ENCODE measurements at regions not wholly inside any gene's neighbourhood (a gene's known extent, or its start where the extent isn't known, plus 50 kb on each side); places are given as distances from the start of the nearest gene placed in this dataset.
"Not testable (repeated sequence)": the region's sequence is repeated elsewhere in the genome, so short reads cannot be mapped to it uniquely, and the experiment has no call there.

DNA sequence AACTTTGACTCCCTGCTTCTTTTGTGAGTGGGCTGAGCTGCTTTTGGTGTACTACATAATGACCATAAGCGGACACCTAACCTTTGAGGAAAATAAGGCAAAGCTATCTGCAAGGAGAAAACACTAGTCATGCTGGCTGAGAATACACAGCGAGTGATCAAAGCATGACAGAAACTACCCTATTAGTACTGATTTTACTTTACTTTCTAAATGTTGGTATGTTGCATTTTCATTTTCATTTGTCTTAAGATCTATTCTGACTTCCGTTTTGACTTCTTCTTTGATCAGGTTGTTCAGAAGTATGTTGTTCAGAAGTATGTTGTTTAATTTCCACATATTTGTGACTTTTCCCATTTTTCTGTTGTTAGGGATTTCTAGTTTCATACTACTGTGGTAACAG is 361.1 kb downstream of the TRAM1L1 start:
- DNase-seq (ENCODE audit: low spot score in 2 of 2) = no peak
- H3K36me3 ChIP-seq (replicated peaks) = no peaks in the 10 kb centered on the region
- H3K4me3 ChIP-seq = no peak overlapping the region
- in situ Hi-C loops (cut with MboI; ENCODE audit: low sequenced_read_pairs) = no loop called here
- no peaks in the 10 kb centered on the region for H3K27me3 ChIP-seq (ENCODE audit: low read depth)
- no peaks in the 10 kb centered on the region for H3K9me3 ChIP-seq
- H3K4me1 ChIP-seq = no peaks in the 10 kb centered on the region

DNA sequence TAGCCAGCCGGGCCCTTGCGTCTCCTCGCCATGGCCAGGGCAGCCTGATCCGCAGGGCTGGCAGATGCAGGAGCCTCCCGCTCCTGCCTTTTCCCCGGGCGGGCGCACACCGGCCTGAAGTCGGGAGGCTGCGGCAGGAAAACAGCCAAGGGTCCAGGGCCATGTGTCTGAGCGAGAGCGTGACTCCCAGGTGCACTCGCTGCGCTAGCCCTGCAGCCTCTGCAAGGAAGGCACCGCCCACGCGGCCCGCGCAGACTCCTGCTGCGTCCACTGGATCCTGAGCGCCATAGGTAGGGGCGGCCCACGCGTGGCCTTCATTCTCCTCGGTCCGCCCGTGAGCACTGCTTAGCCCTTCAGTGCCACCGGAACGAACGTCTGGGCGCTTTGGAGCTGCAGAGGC is 379.9 kb downstream of the TRAM1L1 start:
- H3K4me3 ChIP-seq = no peak overlapping the region
- in situ Hi-C loops (cut with MboI; ENCODE audit: low sequenced_read_pairs) = no loop called here
- no peak for DNase-seq (ENCODE audit: low spot score in 2 of 2)
- no peaks in the 10 kb centered on the region for H3K4me1 ChIP-seq
- H3K36me3 ChIP-seq (replicated peaks) = no peaks in the 10 kb centered on the region
- H3K9me3 ChIP-seq = no peaks in the 10 kb centered on the region
- H3K27me3 ChIP-seq (ENCODE audit: low read depth) = no peaks in the 10 kb centered on the region

DNA sequence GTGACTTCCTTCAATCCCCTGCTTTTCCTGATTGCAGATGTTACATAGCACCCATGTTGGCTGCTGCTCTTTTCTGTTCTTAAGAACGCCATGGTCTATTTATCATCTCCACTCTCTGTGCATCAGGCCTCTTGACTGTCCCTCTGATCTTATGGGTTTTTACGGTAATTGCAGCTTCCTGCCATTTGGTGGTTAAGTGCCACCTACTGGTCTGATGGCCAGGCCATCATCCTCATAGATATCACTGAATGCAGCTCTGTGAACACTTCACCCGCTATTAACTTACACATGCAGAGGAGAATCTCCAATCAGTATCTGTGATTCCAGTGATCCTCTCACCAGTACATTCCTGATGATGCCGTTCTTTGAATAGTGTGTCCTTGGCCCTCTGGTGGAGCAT is 382.4 kb downstream of the TRAM1L1 start:
- no peak overlapping the region for H3K4me3 ChIP-seq
- in situ Hi-C loops (cut with MboI; ENCODE audit: low sequenced_read_pairs) = no loop called here
- no peak for DNase-seq (ENCODE audit: low spot score in 2 of 2)

DNA sequence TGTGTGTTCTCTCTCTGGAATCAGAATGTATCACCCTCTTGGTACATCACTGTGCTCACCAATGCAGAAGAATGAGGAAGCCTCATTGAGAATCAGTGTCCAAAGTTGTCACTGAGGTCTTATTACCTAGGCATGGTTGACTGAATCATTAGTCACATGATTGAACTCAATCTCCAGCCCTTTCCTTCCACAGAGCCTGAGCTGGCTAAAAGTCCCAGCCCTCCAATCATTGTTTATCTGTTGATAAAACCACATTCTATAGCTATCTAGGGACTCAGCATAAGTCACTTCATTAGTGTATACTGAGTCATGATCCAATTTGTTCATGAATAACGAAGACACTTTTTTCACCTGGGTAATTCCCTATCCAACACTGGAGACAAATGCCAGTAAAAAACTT is 396.8 kb downstream of the TRAM1L1 start:
- in situ Hi-C loops (cut with MboI; ENCODE audit: low sequenced_read_pairs) = no loop called here
- H3K9me3 ChIP-seq = no peaks in the 10 kb centered on the region
- H3K27me3 ChIP-seq (ENCODE audit: low read depth) = no peaks in the 10 kb centered on the region
- H3K4me3 ChIP-seq = no peak overlapping the region
- no peaks in the 10 kb centered on the region for H3K36me3 ChIP-seq (replicated peaks)
- no peak for DNase-seq (ENCODE audit: low spot score in 2 of 2)
- H3K4me1 ChIP-seq = no peaks in the 10 kb centered on the region

More for the DNA sequence above, 382.4 kb downstream of the TRAM1L1 start:
- Histone ChIP-seq H3K4me1 (no peaks in the 10 kb centered on the region), H3K9me3 (no peaks in the 10 kb centered on the region), H3K27me3 (ENCODE audit: low read depth) (no peaks in the 10 kb centered on the region), H3K36me3 (replicated peaks) (no peaks in the 10 kb centered on the region)

DNA sequence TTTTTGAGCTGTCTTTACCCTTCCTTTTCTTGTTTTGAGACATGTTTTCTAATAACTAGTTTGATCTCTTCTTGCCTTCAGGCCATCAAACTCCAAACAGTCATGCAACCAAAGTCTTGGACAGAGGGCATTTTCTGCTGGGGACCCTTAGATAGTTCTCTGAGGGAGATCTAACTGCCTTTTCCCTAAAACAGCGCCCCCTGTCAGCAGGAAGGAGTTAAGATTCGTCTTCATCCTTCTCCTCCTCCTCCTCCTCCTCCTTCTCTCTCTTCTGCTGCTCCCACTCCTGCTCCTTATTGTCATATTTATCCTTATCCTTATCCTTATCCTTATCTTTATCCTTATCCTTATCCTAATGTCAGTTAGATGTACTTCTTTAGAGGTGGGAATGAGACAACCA is 417.2 kb downstream of the TRAM1L1 start:
- in situ Hi-C loops (cut with MboI; ENCODE audit: low sequenced_read_pairs) = no loop called here
- no peak overlapping the region for H3K4me3 ChIP-seq

DNA sequence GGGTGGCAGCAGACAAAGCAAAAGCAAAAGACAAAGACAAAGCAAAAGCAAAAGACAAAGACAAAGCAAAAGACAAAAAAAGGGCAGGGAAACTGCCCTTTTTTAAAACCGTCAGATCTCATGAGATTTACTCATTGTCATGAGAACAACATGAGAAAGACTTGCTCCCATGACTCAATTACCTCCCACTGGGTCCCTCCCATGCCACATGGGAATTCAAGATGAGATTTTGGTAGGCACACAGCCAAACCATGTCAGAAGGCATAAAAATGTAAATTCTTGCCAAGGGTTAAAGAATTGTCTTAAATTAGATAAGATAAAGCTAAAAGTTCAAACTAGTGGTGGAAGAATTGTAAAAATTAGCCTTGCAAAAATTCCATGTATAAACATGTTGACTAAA is 419.7 kb downstream of the TRAM1L1 start:
- no peaks in the 10 kb centered on the region; the same call in 1 of the 2 replicates for H3K9me3 ChIP-seq
- no peaks in the 10 kb centered on the region for H3K27me3 ChIP-seq (ENCODE audit: low read depth)
- no peak for DNase-seq (ENCODE audit: low spot score in 2 of 2)
- peaks cover 7% of the 10 kb centered on the region for H3K4me1 ChIP-seq
- in situ Hi-C loops (cut with MboI; ENCODE audit: low sequenced_read_pairs) = no loop called here
- H3K36me3 ChIP-seq (replicated peaks) = no peaks in the 10 kb centered on the region
- H3K4me3 ChIP-seq = no peak overlapping the region

More for the DNA sequence above, 417.2 kb downstream of the TRAM1L1 start:
- no peaks in the 10 kb centered on the region for H3K27me3 ChIP-seq (ENCODE audit: low read depth)
- H3K4me1 ChIP-seq = peaks cover 7% of the 10 kb centered on the region
- DNase-seq (ENCODE audit: low spot score in 2 of 2) = peak in 1 of 2 experiments; percentile 23
- no peaks in the 10 kb centered on the region for H3K36me3 ChIP-seq (replicated peaks)
- no peaks in the 10 kb centered on the region; the same call in 1 of the 2 replicates for H3K9me3 ChIP-seq

DNA sequence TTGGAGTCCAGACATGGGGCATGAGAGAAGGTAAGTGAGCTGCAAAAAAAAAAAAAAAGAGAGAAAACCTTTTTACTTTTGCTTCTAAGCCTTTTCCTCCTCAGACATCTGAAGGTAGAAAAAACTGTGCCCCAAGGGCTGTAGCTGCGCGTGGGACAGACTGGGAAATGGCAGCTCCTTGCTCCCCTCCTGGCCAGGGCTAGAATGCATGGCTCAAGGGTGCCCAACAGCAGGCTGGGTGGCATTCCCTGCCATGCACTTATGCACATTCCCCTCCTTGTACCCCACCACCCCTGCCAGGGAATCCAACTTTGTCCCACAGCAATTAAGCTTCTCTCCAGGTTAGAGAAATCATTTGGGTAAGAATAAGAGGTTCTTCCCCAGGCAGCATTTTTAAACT is 421.2 kb downstream of the TRAM1L1 start:
- Histone ChIP-seq H3K4me3 (no peak overlapping the region), H3K36me3 (replicated peaks) (no peaks in the 10 kb centered on the region), H3K4me1 (peaks cover 6% of the 10 kb centered on the region), H3K27me3 (ENCODE audit: low read depth) (no peaks in the 10 kb centered on the region), H3K9me3 (no peaks in the 10 kb centered on the region; the same call in 1 of the 2 replicates)
- DNase-seq (ENCODE audit: low spot score in 2 of 2) = peak in 1 of 2 experiments; percentile 7
- in situ Hi-C loops (cut with MboI; ENCODE audit: low sequenced_read_pairs) = no loop called here

DNA sequence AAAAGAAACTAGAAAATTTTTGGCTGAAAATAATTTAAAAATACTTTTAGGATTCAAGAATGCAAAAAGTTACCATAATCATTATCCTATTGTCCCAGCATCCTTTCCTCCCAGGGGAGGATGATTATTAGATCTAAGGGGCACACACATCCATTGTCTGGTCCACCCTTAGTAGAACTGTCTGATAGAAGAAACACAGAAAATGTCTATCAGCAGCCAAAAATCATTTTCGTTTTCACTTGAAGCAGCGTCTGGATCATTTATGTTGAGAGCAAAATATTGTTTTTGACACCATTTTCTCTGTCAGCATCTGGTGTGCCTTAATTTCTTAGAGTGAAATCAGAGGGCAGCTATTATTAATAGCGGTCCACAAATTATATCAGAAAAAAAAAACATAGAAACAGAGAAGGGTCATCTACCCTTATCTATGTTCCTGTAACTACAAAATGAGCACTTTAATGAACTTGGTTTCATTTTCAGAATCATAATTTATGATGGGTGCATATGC is 446.3 kb downstream of the TRAM1L1 start:
- in situ Hi-C loops (cut with MboI; ENCODE audit: low sequenced_read_pairs) = no loop called here
- H3K4me3 ChIP-seq = no peak overlapping the region
- no peaks in the 10 kb centered on the region for H3K27me3 ChIP-seq (ENCODE audit: low read depth)
- H3K36me3 ChIP-seq (replicated peaks) = no peaks in the 10 kb centered on the region
- H3K4me1 ChIP-seq = peaks cover 11% of the 10 kb centered on the region
- no peak for DNase-seq (ENCODE audit: low spot score in 2 of 2)
- no peaks in the 10 kb centered on the region for H3K9me3 ChIP-seq

DNA sequence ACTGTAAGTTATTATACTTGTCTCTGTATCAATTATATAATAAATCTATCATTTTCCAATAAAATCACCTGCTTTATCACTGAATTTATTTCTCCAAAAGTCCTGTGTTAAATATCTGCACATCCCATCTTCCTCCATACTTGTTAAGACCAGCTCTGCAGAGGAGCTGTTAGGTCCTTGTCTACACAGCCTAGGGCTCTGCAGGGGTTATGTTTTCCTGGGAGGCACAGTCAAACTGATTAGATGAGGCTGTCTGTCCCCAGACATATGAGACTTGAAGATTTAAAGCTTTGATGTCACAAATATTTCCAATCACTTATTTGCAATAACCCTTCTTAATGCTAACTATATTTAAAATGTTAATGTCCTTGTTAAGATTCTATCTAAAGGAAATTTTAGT is 446.8 kb downstream of the TRAM1L1 start:
- Histone ChIP-seq H3K4me3 (no peak overlapping the region), H3K9me3 (no peaks in the 10 kb centered on the region), H3K4me1 (peaks cover 11% of the 10 kb centered on the region), H3K36me3 (replicated peaks) (no peaks in the 10 kb centered on the region), H3K27me3 (ENCODE audit: low read depth) (no peaks in the 10 kb centered on the region)
- DNase-seq (ENCODE audit: low spot score in 2 of 2) = no peak
- in situ Hi-C loops (cut with MboI; ENCODE audit: low sequenced_read_pairs) = no loop called here

DNA sequence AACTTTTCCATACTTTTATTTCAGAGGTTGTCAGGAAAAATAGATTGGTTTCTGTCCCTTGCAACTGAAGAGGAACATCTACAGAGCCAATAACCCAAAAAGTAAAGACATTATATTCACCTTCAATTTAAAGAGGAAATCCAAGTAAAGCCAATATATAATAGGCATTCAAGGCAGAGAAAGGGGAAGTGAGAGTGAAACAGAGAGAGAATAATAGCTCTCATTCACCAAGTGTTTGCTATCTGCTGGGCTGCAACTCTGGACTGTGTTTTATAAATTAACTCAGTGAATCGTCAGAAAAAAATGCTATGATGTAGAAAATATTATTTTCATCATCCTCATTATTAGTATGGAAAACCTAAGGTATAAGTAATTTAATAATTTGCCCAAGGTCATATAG is 448.5 kb downstream of the TRAM1L1 start:
- Histone ChIP-seq H3K27me3 (ENCODE audit: low read depth) (no peaks in the 10 kb centered on the region), H3K9me3 (no peaks in the 10 kb centered on the region), H3K36me3 (replicated peaks) (no peaks in the 10 kb centered on the region), H3K4me1 (peaks cover 11% of the 10 kb centered on the region), H3K4me3 (no peak overlapping the region)
- in situ Hi-C loops (cut with MboI; ENCODE audit: low sequenced_read_pairs) = no loop called here
- DNase-seq (ENCODE audit: low spot score in 2 of 2) = no peak

DNA sequence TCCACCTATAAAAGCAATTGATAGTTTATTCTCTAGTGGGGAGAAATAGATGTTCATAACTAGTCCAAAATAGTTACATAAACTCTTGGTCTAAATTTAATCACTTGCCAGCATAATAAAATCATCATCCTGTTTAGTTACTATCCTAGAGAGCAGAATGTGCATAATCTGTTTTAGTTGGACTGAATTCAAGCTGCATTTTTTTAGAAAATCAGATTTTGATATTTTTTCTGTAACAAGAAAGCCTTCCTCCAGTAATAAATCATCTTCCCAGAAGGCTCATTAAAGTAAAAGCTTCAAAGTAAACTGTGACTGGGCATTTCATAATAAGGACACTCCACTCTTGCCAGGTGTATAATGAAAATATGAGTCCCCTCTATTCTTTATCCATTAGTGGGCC is 453.1 kb downstream of the TRAM1L1 start:
- Histone ChIP-seq H3K36me3 (replicated peaks) (no peaks in the 10 kb centered on the region), H3K4me3 (no peak overlapping the region), H3K4me1 (peaks cover 3% of the 10 kb centered on the region), H3K27me3 (ENCODE audit: low read depth) (no peaks in the 10 kb centered on the region), H3K9me3 (no peaks in the 10 kb centered on the region)
- in situ Hi-C loops (cut with MboI; ENCODE audit: low sequenced_read_pairs) = no loop called here
- DNase-seq (ENCODE audit: low spot score in 2 of 2) = no peak

DNA sequence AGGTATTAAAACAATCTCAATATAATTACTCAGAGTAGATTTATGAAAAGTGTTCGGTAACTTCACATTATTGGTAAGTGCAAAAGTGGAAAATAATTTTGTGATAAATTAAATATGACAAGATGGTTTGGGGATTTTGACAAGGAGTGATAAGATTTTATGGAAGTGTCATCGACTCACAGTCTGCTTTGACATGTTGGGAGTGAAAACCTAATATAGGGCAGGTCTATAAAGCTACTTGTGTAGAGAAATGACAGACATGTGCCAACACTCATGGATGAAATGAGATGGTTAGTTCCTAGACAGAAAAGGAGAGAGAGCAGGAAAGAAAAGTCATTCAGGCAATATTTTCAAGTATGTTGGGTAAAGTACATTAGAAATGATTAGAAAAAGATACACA is 456.8 kb downstream of the TRAM1L1 start:
- H3K4me3 ChIP-seq = no peak overlapping the region
- no peaks in the 10 kb centered on the region for H3K9me3 ChIP-seq
- no peaks in the 10 kb centered on the region for H3K4me1 ChIP-seq
- DNase-seq (ENCODE audit: low spot score in 2 of 2) = no peak
- no peaks in the 10 kb centered on the region for H3K27me3 ChIP-seq (ENCODE audit: low read depth)
- in situ Hi-C loops (cut with MboI; ENCODE audit: low sequenced_read_pairs) = no loop called here
- no peaks in the 10 kb centered on the region for H3K36me3 ChIP-seq (replicated peaks)

DNA sequence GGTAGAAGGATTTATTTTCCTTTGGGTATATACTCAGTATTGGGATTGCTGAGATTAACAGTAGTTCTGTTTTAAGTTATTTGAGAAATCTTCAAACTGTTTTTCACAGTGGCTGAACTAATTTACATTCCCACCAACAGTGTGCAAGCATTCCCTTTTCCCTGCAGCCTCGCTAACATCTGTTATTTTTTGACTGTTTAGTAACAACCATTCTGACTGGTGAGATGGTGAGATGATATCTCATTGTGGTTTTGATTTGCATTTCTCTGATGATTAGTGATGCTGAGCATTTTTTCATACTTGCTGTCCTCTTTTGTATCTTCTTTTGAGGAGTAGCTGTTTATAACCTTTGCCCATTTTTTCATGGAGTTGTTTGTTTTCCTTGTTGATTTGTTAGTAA is 457.8 kb downstream of the TRAM1L1 start:
- in situ Hi-C loops (cut with MboI; ENCODE audit: low sequenced_read_pairs) = no loop called here

DNA sequence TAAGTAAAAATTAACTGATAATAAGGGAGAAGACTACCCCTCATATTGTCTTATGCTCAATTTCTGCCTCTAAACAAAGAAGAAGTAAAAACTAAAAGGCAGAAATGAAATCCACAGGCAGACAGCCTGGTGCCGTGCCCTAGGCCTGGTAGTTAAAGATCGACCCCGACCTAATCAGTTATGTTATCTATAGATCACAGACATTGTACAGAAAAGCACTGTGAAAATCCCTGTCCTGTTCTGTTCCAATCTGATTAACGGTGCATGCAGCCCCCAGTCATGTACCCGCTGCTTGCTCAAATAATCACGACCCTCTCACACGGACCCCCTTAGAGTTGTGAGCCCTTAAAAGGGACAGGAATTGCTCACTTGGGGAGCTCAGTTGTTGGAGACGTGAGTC is 465.9 kb downstream of the TRAM1L1 start:
- H3K4me3 ChIP-seq; DNase-seq (ENCODE audit: low spot score in 2 of 2); in situ Hi-C loops (cut with MboI; ENCODE audit: low sequenced_read_pairs); H3K27me3 ChIP-seq (ENCODE audit: low read depth); H3K36me3 ChIP-seq (replicated peaks); H3K9me3 ChIP-seq: not testable (repeated sequence)
- peaks cover 15% of the 10 kb centered on the region for H3K4me1 ChIP-seq

More for the DNA sequence above, 457.8 kb downstream of the TRAM1L1 start:
- Histone ChIP-seq H3K27me3 (ENCODE audit: low read depth) (no peaks in the 10 kb centered on the region), H3K36me3 (replicated peaks) (no peaks in the 10 kb centered on the region), H3K4me3 (no peak overlapping the region), H3K4me1 (no peaks in the 10 kb centered on the region), H3K9me3 (no peaks in the 10 kb centered on the region)
- DNase-seq (ENCODE audit: low spot score in 2 of 2) = no peak

DNA sequence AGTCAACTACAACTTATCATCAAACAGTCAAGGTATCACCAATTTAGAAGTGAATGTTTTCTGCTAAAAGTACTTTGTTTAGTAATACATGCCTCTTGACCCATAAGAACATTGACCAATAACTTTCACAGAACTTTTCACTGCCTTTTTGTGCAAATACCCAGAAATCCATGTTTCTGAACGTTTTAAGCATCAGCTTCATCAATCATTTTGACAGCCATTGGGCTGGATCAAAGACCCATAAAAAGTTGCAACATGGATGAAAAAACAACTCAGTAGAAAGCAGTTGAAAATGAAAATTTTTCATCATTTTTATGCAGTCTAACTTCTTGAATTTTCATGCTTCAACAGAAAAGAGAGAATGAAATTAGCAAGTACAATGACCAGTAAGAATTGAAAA is 466.7 kb downstream of the TRAM1L1 start:
- Histone ChIP-seq H3K4me3 (no peak overlapping the region), H3K36me3 (replicated peaks) (no peaks in the 10 kb centered on the region), H3K27me3 (ENCODE audit: low read depth) (no peaks in the 10 kb centered on the region), H3K4me1 (peaks cover 15% of the 10 kb centered on the region), H3K9me3 (no peaks in the 10 kb centered on the region)
- in situ Hi-C loops (cut with MboI; ENCODE audit: low sequenced_read_pairs) = no loop called here
- DNase-seq (ENCODE audit: low spot score in 2 of 2) = no peak
